Neuron (in vitro differentiated cells): ENCODE measurements at regions not wholly inside any gene's neighbourhood (a gene's known extent, or its start where the extent isn't known, plus 50 kb on each side); places are given as distances from the start of the nearest gene placed in this dataset.

Experiments used
- H2AFZ ChIP-seq: one replicate; pipeline ENCODE4 v1.6.1; 2013; ENCODE audit warnings: low read depth, mild to moderate bottlenecking, inconsistent platforms, low read length, moderate library complexity
- H3K27me3 ChIP-seq: one replicate; pipeline ENCODE4 v1.6.1; 2013; ENCODE audit warnings: low read length; ENCODE audit not compliant: insufficient read depth
- H3K36me3 ChIP-seq: one replicate; pipeline ENCODE4 v1.6.1; 2013; ENCODE audit warnings: low read length; ENCODE audit not compliant: insufficient read depth
- H3K4me1 ChIP-seq: one replicate; pipeline ENCODE4 v1.6.1; 2013; ENCODE audit warnings: low read length; ENCODE audit not compliant: insufficient read depth
- H3K4me3 ChIP-seq: 2 replicates; pipeline ENCODE4 v1.5.1; 2013; ENCODE audit warnings: mild to moderate bottlenecking, low read length, moderate library complexity
- H3K9me3 ChIP-seq: one replicate; pipeline ENCODE4 v1.6.1; 2013; ENCODE audit warnings: low read length

- Histone ChIP-seq H3K27me3 (no peaks in the 10 kb centered on the region), H3K4me1 (no peaks in the 10 kb centered on the region), H3K4me3 (no peak overlapping the region), H3K36me3 (no peaks in the 10 kb centered on the region), H2AFZ (no peak overlapping the region), H3K9me3 (no peaks in the 10 kb centered on the region)
Observed at GRCh38 chr2:60371219-60371618, 182.2 kb downstream of the BCL11A start.

DNA sequence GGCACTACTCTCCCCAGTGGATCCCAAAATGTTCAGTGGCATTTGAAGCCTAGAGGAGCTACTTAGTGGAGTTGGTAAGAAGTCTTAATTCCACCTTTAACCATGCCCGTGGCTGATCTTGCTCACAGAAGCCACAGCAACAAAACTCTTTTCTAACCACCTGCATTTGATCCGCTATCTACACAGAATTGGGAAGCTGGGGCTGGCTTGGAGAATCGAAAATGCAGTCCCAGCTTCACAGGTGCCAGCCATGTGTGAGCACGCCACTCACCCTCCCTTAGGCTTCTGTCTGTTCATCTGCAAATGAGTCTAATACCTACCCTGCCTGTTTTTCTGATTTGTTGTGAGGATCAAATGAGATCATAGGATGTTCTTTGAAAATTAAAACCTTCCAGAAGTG is 182.6 kb downstream of the BCL11A start:
- Histone ChIP-seq H3K4me3 (no peak overlapping the region), H2AFZ (no peak overlapping the region), H3K4me1 (no peaks in the 10 kb centered on the region), H3K36me3 (no peaks in the 10 kb centered on the region), H3K27me3 (no peaks in the 10 kb centered on the region), H3K9me3 (no peaks in the 10 kb centered on the region)

GRCh38 chr2:60368456-60368855 is 185.0 kb downstream of the BCL11A start:
- Histone ChIP-seq H3K36me3 (no peaks in the 10 kb centered on the region), H2AFZ (no peak overlapping the region), H3K4me1 (no peaks in the 10 kb centered on the region), H3K4me3 (no peak overlapping the region), H3K27me3 (no peaks in the 10 kb centered on the region), H3K9me3 (no peaks in the 10 kb centered on the region)

- no peaks in the 10 kb centered on the region for H3K27me3 ChIP-seq
- no peak overlapping the region for H3K4me3 ChIP-seq
- no peaks in the 10 kb centered on the region for H3K36me3 ChIP-seq
- no peaks in the 10 kb centered on the region for H3K4me1 ChIP-seq
- H2AFZ ChIP-seq = no peak overlapping the region
- H3K9me3 ChIP-seq = no peaks in the 10 kb centered on the region
Observed at GRCh38 chr2:60366135-60366712, 187.2 kb downstream of the BCL11A start.

DNA sequence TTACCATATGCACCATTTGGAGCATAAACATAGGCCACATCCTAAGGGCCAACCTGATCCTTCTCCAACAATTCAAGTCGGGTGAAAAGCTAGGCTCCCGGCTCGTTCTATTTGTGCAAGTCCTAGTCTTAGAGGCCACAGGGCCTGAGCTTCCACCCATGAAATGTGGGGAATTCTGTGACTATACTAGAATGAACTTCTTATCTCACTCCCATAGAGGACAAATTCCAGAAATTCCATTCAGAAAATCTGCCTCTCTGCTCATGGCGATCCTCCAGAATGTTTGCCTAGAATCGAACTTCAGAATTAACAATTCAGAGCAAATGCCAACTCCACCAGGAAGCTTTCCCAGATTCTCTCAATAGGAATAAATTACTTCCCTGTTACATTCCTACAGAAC is 187.9 kb downstream of the BCL11A start:
- Histone ChIP-seq H3K4me1 (no peaks in the 10 kb centered on the region), H3K36me3 (no peaks in the 10 kb centered on the region), H3K27me3 (no peaks in the 10 kb centered on the region), H3K9me3 (no peaks in the 10 kb centered on the region), H2AFZ (no peak overlapping the region), H3K4me3 (no peak overlapping the region)

DNA sequence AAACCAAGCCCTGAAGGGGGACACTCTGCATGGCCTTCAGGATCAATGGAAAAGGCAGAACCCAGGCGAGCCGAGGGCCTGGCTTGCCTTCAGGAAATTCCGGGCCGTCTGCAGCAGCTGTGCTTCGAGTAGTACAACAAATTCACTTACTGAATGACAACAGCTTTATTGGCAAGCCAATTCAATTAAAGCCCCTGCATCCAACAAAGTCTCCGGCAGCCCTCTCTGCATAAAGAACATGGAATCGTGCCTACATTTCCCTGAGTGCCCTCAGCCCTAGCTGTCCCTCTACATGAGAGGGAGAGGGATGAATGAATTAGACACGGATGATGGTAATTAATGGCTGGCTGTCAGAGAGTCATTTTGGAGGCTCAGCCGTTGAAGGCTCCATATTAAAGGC is 189.0 kb downstream of the BCL11A start:
- Histone ChIP-seq H3K9me3 (no peaks in the 10 kb centered on the region), H3K4me3 (no peak overlapping the region), H2AFZ (no peak overlapping the region), H3K4me1 (no peaks in the 10 kb centered on the region), H3K27me3 (no peaks in the 10 kb centered on the region), H3K36me3 (no peaks in the 10 kb centered on the region)

- H3K27me3 ChIP-seq = no peaks in the 10 kb centered on the region
- no peaks in the 10 kb centered on the region for H3K9me3 ChIP-seq
- no peaks in the 10 kb centered on the region for H3K36me3 ChIP-seq
- H2AFZ ChIP-seq = no peak overlapping the region
- no peaks in the 10 kb centered on the region for H3K4me1 ChIP-seq
- no peak overlapping the region for H3K4me3 ChIP-seq
Observed at GRCh38 chr2:60361498-60361897, 192.0 kb downstream of the BCL11A start.

DNA sequence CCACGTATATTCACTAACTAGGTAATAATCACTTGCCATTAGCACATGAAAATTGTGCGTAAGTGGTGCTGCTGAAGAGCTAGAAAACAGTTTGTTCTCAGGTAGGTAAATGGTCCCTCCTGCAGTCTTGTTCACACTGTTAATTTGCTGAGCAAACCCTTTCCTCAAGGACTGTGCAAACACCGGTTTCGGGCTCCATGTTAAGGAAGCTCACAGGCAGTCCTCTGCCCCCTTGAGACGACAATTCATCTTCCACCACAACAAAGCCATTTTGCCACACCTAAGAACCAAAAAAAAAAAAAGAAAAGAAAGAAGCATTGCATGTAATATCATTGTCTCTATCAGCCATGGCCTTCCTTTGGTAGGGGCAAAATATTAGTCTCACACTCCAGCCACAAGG is 193.9 kb downstream of the BCL11A start:
- H3K4me1 ChIP-seq = no peaks in the 10 kb centered on the region
- H3K36me3 ChIP-seq = no peaks in the 10 kb centered on the region
- no peak overlapping the region for H2AFZ ChIP-seq
- peaks cover 1% of the 10 kb centered on the region for H3K27me3 ChIP-seq
- H3K9me3 ChIP-seq = no peaks in the 10 kb centered on the region
- H3K4me3 ChIP-seq = no peak overlapping the region

- Histone ChIP-seq H3K27me3 (peaks cover 2% of the 10 kb centered on the region), H3K4me3 (no peak overlapping the region), H3K9me3 (no peaks in the 10 kb centered on the region), H2AFZ (no peak overlapping the region), H3K4me1 (no peaks in the 10 kb centered on the region), H3K36me3 (no peaks in the 10 kb centered on the region)
Observed at GRCh38 chr2:60358476-60358875, 195.0 kb downstream of the BCL11A start.

DNA sequence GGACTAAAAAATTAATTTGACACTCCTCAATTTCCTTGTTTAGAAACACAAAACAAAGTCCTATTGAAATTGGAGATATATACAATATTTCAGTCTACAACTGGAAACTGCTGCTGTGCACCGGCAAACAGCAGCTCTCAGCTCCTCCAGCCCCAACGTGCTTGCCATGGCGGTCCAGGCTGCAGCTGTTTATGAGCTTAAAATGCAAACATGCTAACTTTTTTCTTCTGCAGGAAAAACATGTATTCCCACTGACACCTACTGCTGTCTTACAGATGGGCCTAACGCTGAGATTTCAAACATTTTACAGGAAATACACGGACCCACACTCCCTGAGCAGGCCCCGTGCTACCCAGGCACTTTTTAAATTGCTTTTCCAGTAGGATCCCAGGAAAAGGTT is 195.5 kb downstream of the BCL11A start:
- Histone ChIP-seq H2AFZ (no peak overlapping the region), H3K36me3 (no peaks in the 10 kb centered on the region), H3K4me1 (no peaks in the 10 kb centered on the region), H3K9me3 (no peaks in the 10 kb centered on the region), H3K4me3 (no peak overlapping the region), H3K27me3 (peaks cover 2% of the 10 kb centered on the region)

- Histone ChIP-seq H3K27me3 (peaks cover 2% of the 10 kb centered on the region), H3K4me1 (no peaks in the 10 kb centered on the region), H3K4me3 (no peak overlapping the region)
Observed at GRCh38 chr2:60356346-60356745, 197.1 kb downstream of the BCL11A start.

GRCh38 chr2:60355849-60356261 is 197.6 kb downstream of the BCL11A start:
- peaks cover 2% of the 10 kb centered on the region for H3K27me3 ChIP-seq
- no peaks in the 10 kb centered on the region for H3K9me3 ChIP-seq
- no peak overlapping the region for H3K4me3 ChIP-seq
- H2AFZ ChIP-seq = no peak overlapping the region
- H3K4me1 ChIP-seq = no peaks in the 10 kb centered on the region
- H3K36me3 ChIP-seq = no peaks in the 10 kb centered on the region

More at GRCh38 chr2:60356346-60356745, 197.1 kb downstream of the BCL11A start:
- Histone ChIP-seq H2AFZ (no peak overlapping the region), H3K36me3 (no peaks in the 10 kb centered on the region), H3K9me3 (no peaks in the 10 kb centered on the region)

- Histone ChIP-seq H3K4me1 (no peaks in the 10 kb centered on the region), H3K9me3 (no peaks in the 10 kb centered on the region), H3K4me3 (no peak overlapping the region), H3K36me3 (no peaks in the 10 kb centered on the region), H2AFZ (no peak overlapping the region), H3K27me3 (peaks cover 2% of the 10 kb centered on the region)
Observed at GRCh38 chr2:60354713-60355112, 198.7 kb downstream of the BCL11A start.

GRCh38 chr2:60353863-60354262 is 199.6 kb downstream of the BCL11A start:
- Histone ChIP-seq H3K36me3 (no peaks in the 10 kb centered on the region), H3K9me3 (no peaks in the 10 kb centered on the region), H3K4me3 (no peak overlapping the region), H2AFZ (no peak overlapping the region), H3K4me1 (no peaks in the 10 kb centered on the region), H3K27me3 (peaks cover 2% of the 10 kb centered on the region)
